ENCODE measurements at regions not wholly inside any gene's neighbourhood (a gene's known extent, or its start where the extent isn't known, plus 50 kb on each side); places are given as distances from the start of the nearest gene placed in this dataset.

DNA sequence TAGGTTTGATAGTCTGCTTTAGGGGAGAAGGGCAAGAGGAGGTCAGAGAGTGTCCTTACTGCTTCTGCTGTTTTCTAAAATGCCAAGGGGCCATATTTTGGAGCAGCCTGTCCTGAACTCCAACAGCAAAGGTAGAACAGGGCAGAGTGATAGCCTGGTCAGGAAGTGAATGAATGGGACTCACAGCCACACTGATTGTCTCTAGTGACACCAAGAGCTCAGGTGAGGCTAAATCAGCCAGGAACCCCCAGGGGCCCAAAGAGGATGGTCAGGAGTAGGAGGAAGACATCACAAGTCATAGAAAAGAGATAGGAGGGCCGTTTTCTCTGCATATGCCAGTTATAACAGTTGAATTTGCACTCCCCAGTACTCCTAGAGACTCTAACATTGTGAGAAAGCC, 97.4 kb upstream of the DUSP10 start (continued):
- no peak for TF ChIP-seq OSR1 (CRISPR knock-in tag; IDR thresholded peaks at IDR 0.05)

- TF ChIP-seq TCF4 (CRISPR knock-in tag; IDR thresholded peaks at IDR 0.05; ENCODE audit: borderline replicate concordance) (no peak), RARB (CRISPR knock-in tag; IDR thresholded peaks at IDR 0.05) (no peak), BACH2 (CRISPR knock-in tag; IDR thresholded peaks at IDR 0.05; ENCODE audit: borderline replicate concordance) (no peak), SNAI2 (CRISPR knock-in tag; IDR thresholded peaks at IDR 0.05) (no peak), ZFP30 (CRISPR knock-in tag; IDR thresholded peaks at IDR 0.05) (no peak), ZC3H10 (CRISPR knock-in tag; IDR thresholded peaks at IDR 0.05) (no peak), POU6F1 (CRISPR knock-in tag; IDR thresholded peaks at IDR 0.05; ENCODE audit: borderline replicate concordance, low read depth) (no peak), ARNTL (CRISPR knock-in tag; IDR thresholded peaks at IDR 0.05; ENCODE audit: borderline replicate concordance, low read depth) (no peak), TSHZ2 (CRISPR knock-in tag; IDR thresholded peaks at IDR 0.05) (no peak), ESRRG (CRISPR knock-in tag; IDR thresholded peaks at IDR 0.05) (no peak), ZFP3 (CRISPR knock-in tag; IDR thresholded peaks at IDR 0.05) (no peak), ZNF70 (CRISPR knock-in tag; IDR thresholded peaks at IDR 0.05) (no peak)
- TF ChIP-seq, protein P1, sequence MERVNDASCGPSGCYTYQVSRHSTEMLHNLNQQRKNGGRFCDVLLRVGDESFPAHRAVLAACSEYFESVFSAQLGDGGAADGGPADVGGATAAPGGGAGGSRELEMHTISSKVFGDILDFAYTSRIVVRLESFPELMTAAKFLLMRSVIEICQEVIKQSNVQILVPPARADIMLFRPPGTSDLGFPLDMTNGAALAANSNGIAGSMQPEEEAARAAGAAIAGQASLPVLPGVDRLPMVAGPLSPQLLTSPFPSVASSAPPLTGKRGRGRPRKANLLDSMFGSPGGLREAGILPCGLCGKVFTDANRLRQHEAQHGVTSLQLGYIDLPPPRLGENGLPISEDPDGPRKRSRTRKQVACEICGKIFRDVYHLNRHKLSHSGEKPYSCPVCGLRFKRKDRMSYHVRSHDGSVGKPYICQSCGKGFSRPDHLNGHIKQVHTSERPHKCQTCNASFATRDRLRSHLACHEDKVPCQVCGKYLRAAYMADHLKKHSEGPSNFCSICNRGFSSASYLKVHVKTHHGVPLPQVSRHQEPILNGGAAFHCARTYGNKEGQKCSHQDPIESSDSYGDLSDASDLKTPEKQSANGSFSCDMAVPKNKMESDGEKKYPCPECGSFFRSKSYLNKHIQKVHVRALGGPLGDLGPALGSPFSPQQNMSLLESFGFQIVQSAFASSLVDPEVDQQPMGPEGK (CRISPR knock-in tag; IDR thresholded peaks at IDR 0.05; ENCODE audit: borderline replicate concordance), result no peak
- TF ChIP-seq, protein P2, sequence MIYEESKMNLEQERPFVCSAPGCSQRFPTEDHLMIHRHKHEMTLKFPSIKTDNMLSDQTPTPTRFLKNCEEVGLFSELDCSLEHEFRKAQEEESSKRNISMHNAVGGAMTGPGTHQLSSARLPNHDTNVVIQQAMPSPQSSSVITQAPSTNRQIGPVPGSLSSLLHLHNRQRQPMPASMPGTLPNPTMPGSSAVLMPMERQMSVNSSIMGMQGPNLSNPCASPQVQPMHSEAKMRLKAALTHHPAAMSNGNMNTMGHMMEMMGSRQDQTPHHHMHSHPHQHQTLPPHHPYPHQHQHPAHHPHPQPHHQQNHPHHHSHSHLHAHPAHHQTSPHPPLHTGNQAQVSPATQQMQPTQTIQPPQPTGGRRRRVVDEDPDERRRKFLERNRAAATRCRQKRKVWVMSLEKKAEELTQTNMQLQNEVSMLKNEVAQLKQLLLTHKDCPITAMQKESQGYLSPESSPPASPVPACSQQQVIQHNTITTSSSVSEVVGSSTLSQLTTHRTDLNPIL (CRISPR knock-in tag; IDR thresholded peaks at IDR 0.05; ENCODE audit: low read depth), result no peak
- ATAC-seq, result no peak
These were observed 96.0 kb upstream of the DUSP10 start for GRCh38 chr1:221837896-221838295.

- TF ChIP-seq PPARA (CRISPR knock-in tag; IDR thresholded peaks at IDR 0.05; ENCODE audit: borderline replicate concordance) (no peak), GLIS3 (CRISPR knock-in tag; IDR thresholded peaks at IDR 0.05) (no peak), BACH2 (CRISPR knock-in tag; IDR thresholded peaks at IDR 0.05; ENCODE audit: borderline replicate concordance) (no peak), SNAI2 (CRISPR knock-in tag; IDR thresholded peaks at IDR 0.05) (no peak), ISL1 (CRISPR knock-in tag; IDR thresholded peaks at IDR 0.05) (no peak)
- ATAC-seq, result no peak
These were observed 93.0 kb upstream of the DUSP10 start for GRCh38 chr1:221834698-221835513.

DNA sequence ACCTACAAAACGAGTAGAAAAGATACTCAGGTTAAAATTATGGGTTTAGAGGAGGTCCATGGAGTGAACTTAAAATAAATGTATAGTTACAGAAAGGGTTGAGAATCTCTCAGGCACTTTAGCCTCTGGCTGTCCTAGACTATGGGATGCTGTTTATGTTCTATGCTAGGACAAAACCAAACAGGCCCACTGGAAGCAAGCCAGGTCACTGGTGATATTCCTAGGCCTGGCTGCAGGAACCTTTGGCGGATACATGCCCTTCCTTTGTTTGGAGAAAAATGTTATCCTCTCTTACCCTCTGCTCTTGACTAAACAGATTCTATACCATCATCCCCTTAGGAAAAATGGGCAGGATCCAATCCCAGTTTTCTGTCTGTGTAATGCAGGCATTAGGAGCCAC, 90.7 kb upstream of the DUSP10 start:
- TF ChIP-seq ZC3H10 (CRISPR knock-in tag; IDR thresholded peaks at IDR 0.05) (no peak), ZNF565 (CRISPR knock-in tag; conservative IDR thresholded peaks at IDR 0.05; ENCODE audit: low read depth) (no peak), GLIS3 (CRISPR knock-in tag; IDR thresholded peaks at IDR 0.05) (no peak)
- TF ChIP-seq, protein P2 (CRISPR knock-in tag; IDR thresholded peaks at IDR 0.05; ENCODE audit: low read depth), result no peak
- no peak; the same call in 2 of the 3 replicates for ATAC-seq

All from SK-N-SH treated with all-trans-retinoic acid at 6 μM for 48 hours (cell line).